Peyer's patch (tissue), 4 donors: ENCODE measurements at regions not wholly inside any gene's neighbourhood (a gene's known extent, or its start where the extent isn't known, plus 50 kb on each side); places are given as distances from the start of the nearest gene placed in this dataset.

Source experiments
- DNase-seq, 3 donors: peaks; one replicate each; pipeline ENCODE4 v3.0.0-alpha.2; 2017 to 2019
- H3K27ac ChIP-seq, 4 donors: fragments of 200-600 bp; sonication (generic); one replicate each; pipeline ENCODE4 v1.5.1; 2016 to 2019
- H3K27me3 ChIP-seq, 2 donors: fragments of 200-600 bp; sonication (generic); one replicate each; pipeline ENCODE4 v1.5.1; 2019
- H3K36me3 ChIP-seq, 3 donors: fragments of 200-600 bp; sonication (generic); one replicate each; pipeline ENCODE4 v1.5.1; 2016 to 2019
- H3K4me1 ChIP-seq, 4 donors: fragments of 200-600 bp; sonication (generic); one replicate each; pipeline ENCODE4 v1.5.1; 2016 to 2019
- H3K4me3 ChIP-seq, 4 donors: fragments of 200-600 bp; sonication (generic); 1 replicate in 3 of 4; 2 replicates in 1 of 4; pipeline ENCODE4 v1.5.1; 2016 to 2019; ENCODE audit warnings: mild to moderate bottlenecking in 1 of 4
- H3K9me3 ChIP-seq, 4 donors: fragments of 200-600 bp; sonication (generic); one replicate each; pipeline ENCODE4 v1.5.1; 2016 to 2019; ENCODE audit warnings: mild to moderate bottlenecking in 1 of 4
- CTCF ChIP-seq, 6 experiments: fragments of 450-650 bp in 4 of 6; fragments of 200-600 bp in 2 of 6; sonication (generic) in 1 of 6; IDR thresholded peaks; one replicate each; pipeline ENCODE4 v1.5.1; 2017 to 2019; ENCODE audit warnings: antibody characterized with exemption in 6 of 6, mild to moderate bottlenecking in 3 of 6, moderate library complexity in 1 of 6
- POLR2A ChIP-seq, 2 donors: fragments of 450-650 bp; IDR thresholded peaks; one replicate each; pipeline ENCODE4 v1.5.1; 2017; ENCODE audit warnings: antibody characterized with exemption in 2 of 2, mild to moderate bottlenecking in 2 of 2, moderate library complexity in 2 of 2

GRCh38 chr2:113809076-113809736 lies 52.8 kb upstream of the SLC35F5 start:
- no peak for TF ChIP-seq POLR2A (IDR thresholded peaks at IDR 0.05)
- no peak for TF ChIP-seq CTCF (IDR thresholded peaks at IDR 0.05)

GRCh38 chr2:113807721-113808120 lies 51.3 kb upstream of the SLC35F5 start:
- Histone ChIP-seq H3K4me3 (no peak overlapping the region), H3K9me3 (no peaks in the 10 kb centered on the region), H3K4me1 (no peaks in the 10 kb centered on the region), H3K27ac (no peak overlapping the region), H3K27me3 (no peaks in the 10 kb centered on the region), H3K36me3 (no peaks in the 10 kb centered on the region)
- TF ChIP-seq CTCF (IDR thresholded peaks at IDR 0.05) (no peak), POLR2A (IDR thresholded peaks at IDR 0.05) (no peak)
- no peak for DNase-seq

More at GRCh38 chr2:113809076-113809736, 52.8 kb upstream of the SLC35F5 start:
- H3K36me3 ChIP-seq: no peaks in the 10 kb centered on the region
- H3K27me3 ChIP-seq: no peaks in the 10 kb centered on the region
- no peak overlapping the region for H3K4me3 ChIP-seq
- no peak for DNase-seq
- no peaks in the 10 kb centered on the region for H3K4me1 ChIP-seq
- H3K9me3 ChIP-seq: no peaks in the 10 kb centered on the region
- no peak overlapping the region for H3K27ac ChIP-seq

GRCh38 chr2:113806217-113806913 lies 49.9 kb upstream of the SLC35F5 start:
- Histone ChIP-seq H3K27me3 (no peaks in the 10 kb centered on the region), H3K4me1 (no peaks in the 10 kb centered on the region), H3K9me3 (no peaks in the 10 kb centered on the region), H3K36me3 (no peaks in the 10 kb centered on the region), H3K4me3 (no peak overlapping the region), H3K27ac (peak overlapping the region in 2 of 4 donors; percentile 66 to 71)
- TF ChIP-seq POLR2A (IDR thresholded peaks at IDR 0.05) (no peak), CTCF (IDR thresholded peaks at IDR 0.05) (no peak)
- peak in 2 of 3 donors; percentile 65 to 81 for DNase-seq
